ENCODE measurements at regions not wholly inside any gene's neighbourhood (a gene's known extent, or its start where the extent isn't known, plus 50 kb on each side); places are given as distances from the start of the nearest gene placed in this dataset.

DNA sequence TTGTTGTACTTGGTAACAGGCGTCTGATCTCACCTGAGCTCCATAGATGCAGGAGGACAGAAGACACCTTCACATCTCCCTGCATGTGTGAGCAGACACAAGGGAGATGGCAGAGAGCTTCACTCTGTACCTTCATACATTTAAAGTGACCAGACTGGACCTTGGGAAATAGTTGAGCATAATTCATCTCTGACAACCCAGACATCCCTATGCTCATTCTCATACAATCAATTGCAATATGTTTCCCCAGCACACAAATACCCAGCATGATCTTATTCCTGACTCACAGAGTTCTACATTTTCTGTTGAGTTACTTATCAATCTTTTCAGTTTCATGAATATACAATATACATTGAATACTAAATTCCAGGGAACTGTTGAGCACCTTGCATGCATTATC is 488.2 kb upstream of the API5 start:
- TF ChIP-seq, protein P1, sequence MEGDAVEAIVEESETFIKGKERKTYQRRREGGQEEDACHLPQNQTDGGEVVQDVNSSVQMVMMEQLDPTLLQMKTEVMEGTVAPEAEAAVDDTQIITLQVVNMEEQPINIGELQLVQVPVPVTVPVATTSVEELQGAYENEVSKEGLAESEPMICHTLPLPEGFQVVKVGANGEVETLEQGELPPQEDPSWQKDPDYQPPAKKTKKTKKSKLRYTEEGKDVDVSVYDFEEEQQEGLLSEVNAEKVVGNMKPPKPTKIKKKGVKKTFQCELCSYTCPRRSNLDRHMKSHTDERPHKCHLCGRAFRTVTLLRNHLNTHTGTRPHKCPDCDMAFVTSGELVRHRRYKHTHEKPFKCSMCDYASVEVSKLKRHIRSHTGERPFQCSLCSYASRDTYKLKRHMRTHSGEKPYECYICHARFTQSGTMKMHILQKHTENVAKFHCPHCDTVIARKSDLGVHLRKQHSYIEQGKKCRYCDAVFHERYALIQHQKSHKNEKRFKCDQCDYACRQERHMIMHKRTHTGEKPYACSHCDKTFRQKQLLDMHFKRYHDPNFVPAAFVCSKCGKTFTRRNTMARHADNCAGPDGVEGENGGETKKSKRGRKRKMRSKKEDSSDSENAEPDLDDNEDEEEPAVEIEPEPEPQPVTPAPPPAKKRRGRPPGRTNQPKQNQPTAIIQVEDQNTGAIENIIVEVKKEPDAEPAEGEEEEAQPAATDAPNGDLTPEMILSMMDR (IDR thresholded peaks at IDR 0.05; ENCODE audit: borderline replicate concordance, extremely low read depth, low read length, poor library complexity, severe bottlenecking): no peak
- TF ChIP-seq EZH2 (IDR thresholded peaks at IDR 0.05; ENCODE audit: borderline replicate concordance, low read depth, low read length, severe bottlenecking): no peak

All from DND-41 (cell line).